Body of pancreas (tissue), 4 donors: ENCODE measurements at regions not wholly inside any gene's neighbourhood (a gene's known extent, or its start where the extent isn't known, plus 50 kb on each side); places are given as distances from the start of the nearest gene placed in this dataset.

ENCODE experiments used
- CTCF ChIP-seq, 7 experiments: fragments of 450-650 bp in 4 of 7; fragments of 200-600 bp in 3 of 7; sonication (generic) in 3 of 7; IDR thresholded peaks; one replicate each; pipeline ENCODE4 v1.5.1; 2016 to 2019; ENCODE audit warnings: antibody characterized with exemption in 7 of 7
- POLR2A ChIP-seq, 3 donors: fragments of 450-650 bp; IDR thresholded peaks; one replicate each; pipeline ENCODE4 v1.6.1; 2016; ENCODE audit warnings: antibody characterized with exemption in 3 of 3, mild to moderate bottlenecking in 2 of 3

DNA sequence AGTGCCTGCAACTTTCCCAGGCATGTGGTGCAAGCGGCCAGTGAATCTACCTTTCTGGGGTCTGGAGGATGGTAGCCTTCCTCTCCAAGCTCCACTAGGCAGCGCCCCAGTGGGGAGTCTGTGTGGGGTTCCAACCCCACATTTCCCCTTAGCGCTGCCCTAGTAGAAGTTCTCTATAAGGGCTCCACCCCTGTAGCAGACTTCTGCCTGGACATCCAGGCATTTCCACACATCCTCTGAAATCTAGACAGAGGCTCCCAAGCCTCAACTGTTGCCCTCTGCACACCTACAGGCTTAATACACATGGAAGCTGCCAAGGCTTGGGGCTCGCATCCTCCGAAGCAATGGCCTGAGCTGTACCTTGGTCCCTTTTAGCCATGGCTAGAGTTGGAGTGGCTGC lies 321.6 kb downstream of the TFAP2A start:
- no peak for TF ChIP-seq POLR2A (IDR thresholded peaks at IDR 0.05)
- no peak for TF ChIP-seq CTCF (IDR thresholded peaks at IDR 0.05)
